HEK293 (cell line): ENCODE measurements at regions not wholly inside any gene's neighbourhood (a gene's known extent, or its start where the extent isn't known, plus 50 kb on each side); places are given as distances from the start of the nearest gene placed in this dataset.

ENCODE experiments used
- SETDB1 ChIP-seq: IDR thresholded peaks from one replicate; pipeline ENCODE4 v1.6.1; 2017; ENCODE audit warnings: mild to moderate bottlenecking, low read length, moderate library complexity, mixed read lengths; ENCODE audit not compliant: insufficient read length
- ZBTB26 ChIP-seq: fragments of 450-650 bp; formaldehyde crosslinking; optimal IDR thresholded peaks from 2 replicates; pipeline ENCODE3; 2016; ENCODE audit warnings: missing biosample characterization, mild to moderate bottlenecking, missing genetic modification characterization
- ZNF274 ChIP-seq, 2 experiments: fragments of 200-500 bp in 1 of 2; fragments of 450-650 bp in 1 of 2; sonication (Bioruptor generic) in 1 of 2; formaldehyde crosslinking in 1 of 2; IDR thresholded peaks; 2 replicates each; pipeline versions ENCODE4 v1.5.1 to v1.6.1; 2014 to 2016; ENCODE audit warnings: borderline replicate concordance in 1 of 2, inconsistent platforms in 1 of 2, low read length in 1 of 2, missing biosample characterization in 1 of 2, missing genetic modification characterization in 1 of 2
- ZNF311 ChIP-seq: fragments of 450-650 bp; formaldehyde crosslinking; IDR thresholded peaks from 2 replicates; pipeline ENCODE4 v1.5.1; 2017; ENCODE audit warnings: missing biosample characterization, missing genetic modification characterization, borderline replicate concordance
- ZNF561 ChIP-seq: fragments of 450-650 bp; IDR thresholded peaks from 2 replicates; pipeline ENCODE4 v1.5.1; 2018; ENCODE audit warnings: missing biosample characterization, missing genetic modification characterization, borderline replicate concordance
- ZNF623 ChIP-seq: fragments of 450-650 bp; formaldehyde crosslinking; IDR thresholded peaks from 2 replicates; pipeline ENCODE4 v1.5.1; 2016; ENCODE audit warnings: missing biosample characterization, missing genetic modification characterization
- ZNF660 ChIP-seq: fragments of 450-650 bp; IDR thresholded peaks from 2 replicates; pipeline ENCODE4 v1.5.1; 2018; ENCODE audit warnings: missing biosample characterization, mild to moderate bottlenecking, missing genetic modification characterization
- ZNF776 ChIP-seq: fragments of 450-650 bp; formaldehyde crosslinking; IDR thresholded peaks from 2 replicates; pipeline ENCODE4 v1.5.0; 2017; ENCODE audit warnings: missing biosample characterization, missing genetic modification characterization, borderline replicate concordance
- ZNF792 ChIP-seq: fragments of 450-650 bp; formaldehyde crosslinking; IDR thresholded peaks from 2 replicates; pipeline ENCODE4 v1.5.1; 2016; ENCODE audit warnings: missing biosample characterization, missing genetic modification characterization
- TF ChIP-seq, protein P1 (sequence below): fragments of 450-650 bp; formaldehyde crosslinking; IDR thresholded peaks from 2 replicates; pipeline ENCODE4 v1.5.1; 2016; ENCODE audit warnings: missing biosample characterization, missing genetic modification characterization
- TF ChIP-seq, protein P2 (sequence below): fragments of 450-650 bp; formaldehyde crosslinking; IDR thresholded peaks from 2 replicates; pipeline ENCODE4 v1.5.1; 2016; ENCODE audit warnings: missing biosample characterization, missing genetic modification characterization
- TF ChIP-seq, protein P3 (sequence below): fragments of 450-650 bp; formaldehyde crosslinking; conservative IDR thresholded peaks from 2 replicates; pipeline ENCODE4 v1.5.1; 2016; ENCODE audit warnings: low read depth, missing biosample characterization, missing genetic modification characterization

- TF ChIP-seq, protein P1, sequence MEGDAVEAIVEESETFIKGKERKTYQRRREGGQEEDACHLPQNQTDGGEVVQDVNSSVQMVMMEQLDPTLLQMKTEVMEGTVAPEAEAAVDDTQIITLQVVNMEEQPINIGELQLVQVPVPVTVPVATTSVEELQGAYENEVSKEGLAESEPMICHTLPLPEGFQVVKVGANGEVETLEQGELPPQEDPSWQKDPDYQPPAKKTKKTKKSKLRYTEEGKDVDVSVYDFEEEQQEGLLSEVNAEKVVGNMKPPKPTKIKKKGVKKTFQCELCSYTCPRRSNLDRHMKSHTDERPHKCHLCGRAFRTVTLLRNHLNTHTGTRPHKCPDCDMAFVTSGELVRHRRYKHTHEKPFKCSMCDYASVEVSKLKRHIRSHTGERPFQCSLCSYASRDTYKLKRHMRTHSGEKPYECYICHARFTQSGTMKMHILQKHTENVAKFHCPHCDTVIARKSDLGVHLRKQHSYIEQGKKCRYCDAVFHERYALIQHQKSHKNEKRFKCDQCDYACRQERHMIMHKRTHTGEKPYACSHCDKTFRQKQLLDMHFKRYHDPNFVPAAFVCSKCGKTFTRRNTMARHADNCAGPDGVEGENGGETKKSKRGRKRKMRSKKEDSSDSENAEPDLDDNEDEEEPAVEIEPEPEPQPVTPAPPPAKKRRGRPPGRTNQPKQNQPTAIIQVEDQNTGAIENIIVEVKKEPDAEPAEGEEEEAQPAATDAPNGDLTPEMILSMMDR (tag by site-specific recombination): no peak
- TF ChIP-seq ZNF660 (no peak), ZNF623 (tag by site-specific recombination) (no peak), ZNF561 (tag by site-specific recombination) (no peak), ZNF776 (tag by site-specific recombination) (no peak), ZNF311 (tag by site-specific recombination) (no peak), ZBTB26 (tag by site-specific recombination) (no peak), SETDB1 (no peak), ZNF792 (no peak), ZNF274 (IDR thresholded peaks at IDR 0.05; ENCODE audit: low read length) (no peak), ZNF274 (tag by site-specific recombination; IDR thresholded peaks at IDR 0.05; ENCODE audit: borderline replicate concordance) (no peak)
- TF ChIP-seq, protein P2, sequence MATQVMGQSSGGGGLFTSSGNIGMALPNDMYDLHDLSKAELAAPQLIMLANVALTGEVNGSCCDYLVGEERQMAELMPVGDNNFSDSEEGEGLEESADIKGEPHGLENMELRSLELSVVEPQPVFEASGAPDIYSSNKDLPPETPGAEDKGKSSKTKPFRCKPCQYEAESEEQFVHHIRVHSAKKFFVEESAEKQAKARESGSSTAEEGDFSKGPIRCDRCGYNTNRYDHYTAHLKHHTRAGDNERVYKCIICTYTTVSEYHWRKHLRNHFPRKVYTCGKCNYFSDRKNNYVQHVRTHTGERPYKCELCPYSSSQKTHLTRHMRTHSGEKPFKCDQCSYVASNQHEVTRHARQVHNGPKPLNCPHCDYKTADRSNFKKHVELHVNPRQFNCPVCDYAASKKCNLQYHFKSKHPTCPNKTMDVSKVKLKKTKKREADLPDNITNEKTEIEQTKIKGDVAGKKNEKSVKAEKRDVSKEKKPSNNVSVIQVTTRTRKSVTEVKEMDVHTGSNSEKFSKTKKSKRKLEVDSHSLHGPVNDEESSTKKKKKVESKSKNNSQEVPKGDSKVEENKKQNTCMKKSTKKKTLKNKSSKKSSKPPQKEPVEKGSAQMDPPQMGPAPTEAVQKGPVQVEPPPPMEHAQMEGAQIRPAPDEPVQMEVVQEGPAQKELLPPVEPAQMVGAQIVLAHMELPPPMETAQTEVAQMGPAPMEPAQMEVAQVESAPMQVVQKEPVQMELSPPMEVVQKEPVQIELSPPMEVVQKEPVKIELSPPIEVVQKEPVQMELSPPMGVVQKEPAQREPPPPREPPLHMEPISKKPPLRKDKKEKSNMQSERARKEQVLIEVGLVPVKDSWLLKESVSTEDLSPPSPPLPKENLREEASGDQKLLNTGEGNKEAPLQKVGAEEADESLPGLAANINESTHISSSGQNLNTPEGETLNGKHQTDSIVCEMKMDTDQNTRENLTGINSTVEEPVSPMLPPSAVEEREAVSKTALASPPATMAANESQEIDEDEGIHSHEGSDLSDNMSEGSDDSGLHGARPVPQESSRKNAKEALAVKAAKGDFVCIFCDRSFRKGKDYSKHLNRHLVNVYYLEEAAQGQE: no peak
- TF ChIP-seq, protein P3, sequence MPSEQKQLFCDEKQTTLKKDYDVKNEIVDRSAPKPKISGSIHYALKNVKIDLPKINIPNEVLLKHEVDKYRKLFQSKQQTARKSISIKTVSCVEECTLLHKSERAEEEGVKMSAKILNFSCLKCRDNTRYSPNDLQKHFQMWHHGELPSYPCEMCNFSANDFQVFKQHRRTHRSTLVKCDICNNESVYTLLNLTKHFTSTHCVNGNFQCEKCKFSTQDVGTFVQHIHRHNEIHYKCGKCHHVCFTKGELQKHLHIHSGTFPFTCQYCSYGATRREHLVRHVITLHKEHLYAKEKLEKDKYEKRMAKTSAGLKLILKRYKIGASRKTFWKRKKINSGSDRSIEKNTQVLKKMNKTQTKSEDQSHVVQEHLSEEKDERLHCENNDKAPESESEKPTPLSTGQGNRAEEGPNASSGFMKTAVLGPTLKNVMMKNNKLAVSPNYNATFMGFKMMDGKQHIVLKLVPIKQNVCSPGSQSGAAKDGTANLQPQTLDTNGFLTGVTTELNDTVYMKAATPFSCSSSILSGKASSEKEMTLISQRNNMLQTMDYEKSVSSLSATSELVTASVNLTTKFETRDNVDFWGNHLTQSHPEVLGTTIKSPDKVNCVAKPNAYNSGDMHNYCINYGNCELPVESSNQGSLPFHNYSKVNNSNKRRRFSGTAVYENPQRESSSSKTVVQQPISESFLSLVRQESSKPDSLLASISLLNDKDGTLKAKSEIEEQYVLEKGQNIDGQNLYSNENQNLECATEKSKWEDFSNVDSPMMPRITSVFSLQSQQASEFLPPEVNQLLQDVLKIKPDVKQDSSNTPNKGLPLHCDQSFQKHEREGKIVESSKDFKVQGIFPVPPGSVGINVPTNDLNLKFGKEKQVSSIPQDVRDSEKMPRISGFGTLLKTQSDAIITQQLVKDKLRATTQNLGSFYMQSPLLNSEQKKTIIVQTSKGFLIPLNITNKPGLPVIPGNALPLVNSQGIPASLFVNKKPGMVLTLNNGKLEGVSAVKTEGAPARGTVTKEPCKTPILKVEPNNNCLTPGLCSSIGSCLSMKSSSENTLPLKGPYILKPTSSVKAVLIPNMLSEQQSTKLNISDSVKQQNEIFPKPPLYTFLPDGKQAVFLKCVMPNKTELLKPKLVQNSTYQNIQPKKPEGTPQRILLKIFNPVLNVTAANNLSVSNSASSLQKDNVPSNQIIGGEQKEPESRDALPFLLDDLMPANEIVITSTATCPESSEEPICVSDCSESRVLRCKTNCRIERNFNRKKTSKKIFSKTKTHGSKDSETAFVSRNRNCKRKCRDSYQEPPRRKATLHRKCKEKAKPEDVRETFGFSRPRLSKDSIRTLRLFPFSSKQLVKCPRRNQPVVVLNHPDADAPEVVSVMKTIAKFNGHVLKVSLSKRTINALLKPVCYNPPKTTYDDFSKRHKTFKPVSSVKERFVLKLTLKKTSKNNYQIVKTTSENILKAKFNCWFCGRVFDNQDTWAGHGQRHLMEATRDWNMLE: no peak
Observed at GRCh38 chr1:70504821-70505193, 93.7 kb downstream of the CTH start.
